ENCODE measurements at regions not wholly inside any gene's neighbourhood (a gene's known extent, or its start where the extent isn't known, plus 50 kb on each side); places are given as distances from the start of the nearest gene placed in this dataset.

DNA sequence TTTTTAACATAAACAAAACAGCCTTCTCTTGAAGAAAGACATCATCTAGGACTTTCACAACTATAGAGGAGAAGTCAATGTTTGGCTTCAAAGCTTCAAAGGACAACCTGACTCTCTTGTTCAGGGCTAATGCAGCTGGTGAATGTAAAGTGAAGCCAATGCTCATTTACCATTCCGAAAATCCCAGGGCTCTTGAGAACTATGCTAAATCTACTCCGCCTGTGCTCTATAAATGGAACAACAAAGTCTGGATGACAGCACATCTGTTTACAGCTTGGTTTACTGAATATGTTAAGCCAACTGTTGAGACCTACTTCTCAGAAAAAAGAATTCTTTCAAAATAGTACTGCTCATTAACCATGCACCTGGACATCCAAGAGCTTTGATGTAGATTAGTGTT is 259.8 kb upstream of the NR5A2 start:
- Mint-ChIP-seq H3K4me1 (ENCODE audit: low read depth) (no peaks in the 10 kb centered on the region), H3K9me3 (ENCODE audit: low read depth) (peaks cover 21% of the 10 kb centered on the region), H3K27me3 (no peaks in the 10 kb centered on the region), H3K27ac (no peak overlapping the region), H3K36me3 (ENCODE audit: insufficient read depth) (no peaks in the 10 kb centered on the region), H3K4me3 (ENCODE audit: low read depth) (no peak overlapping the region)
- TF ChIP-seq, protein P1, sequence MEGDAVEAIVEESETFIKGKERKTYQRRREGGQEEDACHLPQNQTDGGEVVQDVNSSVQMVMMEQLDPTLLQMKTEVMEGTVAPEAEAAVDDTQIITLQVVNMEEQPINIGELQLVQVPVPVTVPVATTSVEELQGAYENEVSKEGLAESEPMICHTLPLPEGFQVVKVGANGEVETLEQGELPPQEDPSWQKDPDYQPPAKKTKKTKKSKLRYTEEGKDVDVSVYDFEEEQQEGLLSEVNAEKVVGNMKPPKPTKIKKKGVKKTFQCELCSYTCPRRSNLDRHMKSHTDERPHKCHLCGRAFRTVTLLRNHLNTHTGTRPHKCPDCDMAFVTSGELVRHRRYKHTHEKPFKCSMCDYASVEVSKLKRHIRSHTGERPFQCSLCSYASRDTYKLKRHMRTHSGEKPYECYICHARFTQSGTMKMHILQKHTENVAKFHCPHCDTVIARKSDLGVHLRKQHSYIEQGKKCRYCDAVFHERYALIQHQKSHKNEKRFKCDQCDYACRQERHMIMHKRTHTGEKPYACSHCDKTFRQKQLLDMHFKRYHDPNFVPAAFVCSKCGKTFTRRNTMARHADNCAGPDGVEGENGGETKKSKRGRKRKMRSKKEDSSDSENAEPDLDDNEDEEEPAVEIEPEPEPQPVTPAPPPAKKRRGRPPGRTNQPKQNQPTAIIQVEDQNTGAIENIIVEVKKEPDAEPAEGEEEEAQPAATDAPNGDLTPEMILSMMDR (IDR thresholded peaks at IDR 0.05; ENCODE audit: unreplicated experiment), result no peak
- DNase-seq (ENCODE audit: low spot score, unreplicated experiment), result no peak

DNA sequence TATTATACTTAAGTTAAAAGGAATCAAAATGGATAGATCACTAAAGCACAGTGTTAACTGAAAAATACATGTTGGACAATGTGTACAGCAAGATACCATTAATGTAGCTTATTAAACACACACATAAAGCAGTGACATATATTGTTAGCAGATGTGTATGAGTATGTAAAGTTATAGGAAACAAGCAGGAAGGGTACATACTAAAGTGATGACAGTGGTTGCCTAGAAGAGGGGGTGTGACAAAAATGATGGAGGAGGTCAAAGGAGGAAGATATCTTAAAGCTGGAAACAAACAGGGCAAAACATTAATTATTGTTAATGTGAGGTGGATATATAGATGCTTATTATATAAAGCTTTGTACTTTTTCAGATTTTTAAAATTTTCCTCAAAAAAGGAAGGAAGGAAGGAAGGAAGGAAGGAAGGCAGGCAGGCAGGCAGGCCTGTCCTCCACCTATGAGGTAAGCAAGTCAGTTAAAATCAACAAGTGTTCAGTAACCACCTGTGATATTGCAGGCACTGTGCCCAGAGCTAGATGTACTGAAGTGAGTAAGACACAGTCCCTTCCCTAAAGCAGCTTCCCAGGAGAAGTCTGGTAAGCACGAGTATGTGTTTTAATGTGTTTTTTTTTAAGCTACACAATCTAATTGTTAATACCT is 252.9 kb upstream of the NR5A2 start:
- H3K9me3 Mint-ChIP-seq (ENCODE audit: low read depth), result peaks cover 3% of the 10 kb centered on the region
- DNase-seq (ENCODE audit: low spot score, unreplicated experiment), result no peak
- H3K4me3 Mint-ChIP-seq (ENCODE audit: low read depth), result no peak overlapping the region
- H3K27me3 Mint-ChIP-seq, result no peaks in the 10 kb centered on the region
- peaks cover 4% of the 10 kb centered on the region for H3K4me1 Mint-ChIP-seq (ENCODE audit: low read depth)
- no peak overlapping the region for H3K27ac Mint-ChIP-seq
- H3K36me3 Mint-ChIP-seq (ENCODE audit: insufficient read depth), result no peaks in the 10 kb centered on the region
- TF ChIP-seq, protein P1 (IDR thresholded peaks at IDR 0.05; ENCODE audit: unreplicated experiment), result no peak

DNA sequence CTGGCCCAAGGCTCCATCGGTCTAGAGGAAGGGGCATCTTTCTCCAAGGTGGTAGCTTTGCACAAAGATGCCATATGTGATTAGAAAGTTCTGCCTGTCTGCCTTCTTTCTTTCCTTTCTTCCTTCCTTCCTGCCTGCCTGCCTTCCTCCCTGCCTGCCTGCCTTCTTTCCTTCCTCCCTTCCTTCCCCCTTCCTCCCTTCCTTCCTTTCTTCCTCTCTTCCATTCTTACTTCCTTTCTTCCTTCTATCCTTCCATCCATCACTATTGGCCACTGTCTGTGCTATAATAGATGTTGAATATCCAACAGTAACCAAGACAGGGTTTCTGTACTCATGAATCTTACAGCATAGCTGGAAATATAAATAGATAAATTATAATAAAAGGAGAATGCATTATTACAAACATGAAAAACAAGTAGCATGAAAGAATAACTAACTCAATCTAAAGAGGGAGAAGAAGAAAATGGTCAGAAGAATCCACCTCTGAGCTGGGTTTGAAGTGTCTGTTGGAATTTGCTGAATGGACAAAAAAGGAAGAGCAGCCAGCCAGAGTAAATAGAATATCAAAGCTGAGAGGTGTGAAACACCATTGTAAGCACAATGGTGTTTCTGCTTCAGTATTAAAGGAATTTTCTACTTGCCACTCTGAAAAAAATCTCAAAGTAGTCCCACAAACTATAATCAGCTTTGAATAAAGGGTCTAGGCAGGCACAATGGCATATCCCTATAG is 250.6 kb upstream of the NR5A2 start:
- Mint-ChIP-seq H3K4me3 (ENCODE audit: low read depth) (no peak overlapping the region), H3K36me3 (ENCODE audit: insufficient read depth) (no peaks in the 10 kb centered on the region)

DNA sequence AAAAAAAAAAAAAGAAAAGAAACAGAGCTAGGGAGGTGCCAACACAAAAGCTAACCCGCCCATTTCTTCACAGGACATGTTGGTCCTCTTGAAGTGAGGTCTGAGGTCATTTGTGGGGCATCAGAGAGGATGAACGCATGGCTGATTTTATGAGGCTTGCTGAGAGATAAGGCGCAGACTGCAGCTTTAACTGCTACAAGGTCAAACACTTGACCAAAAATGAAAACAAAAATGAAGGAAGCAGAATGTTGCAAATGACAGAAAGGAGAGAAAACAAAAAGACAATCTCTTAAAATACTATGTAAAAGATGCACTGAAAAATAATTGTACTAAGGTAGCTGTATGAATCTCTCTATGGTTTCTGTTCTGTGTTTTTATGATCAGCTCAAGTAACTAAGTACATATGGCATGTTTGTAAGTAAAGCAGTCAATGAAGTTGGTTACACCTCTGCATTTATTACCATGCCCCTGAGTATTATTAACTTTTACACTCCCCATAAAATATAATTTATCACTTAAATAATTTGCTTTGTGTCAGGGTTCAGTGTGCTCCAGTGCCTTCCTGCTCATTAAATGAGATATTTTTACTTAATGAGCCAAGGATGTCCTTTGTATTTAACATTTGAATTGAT is 249.1 kb upstream of the NR5A2 start:
- H3K9me3 Mint-ChIP-seq (ENCODE audit: low read depth), result no peaks in the 10 kb centered on the region
- no peaks in the 10 kb centered on the region for H3K27me3 Mint-ChIP-seq
- no peak overlapping the region for H3K4me3 Mint-ChIP-seq (ENCODE audit: low read depth)
- DNase-seq (ENCODE audit: low spot score, unreplicated experiment), result no peak
- TF ChIP-seq, protein P1 (IDR thresholded peaks at IDR 0.05; ENCODE audit: unreplicated experiment), result no peak
- no peaks in the 10 kb centered on the region for H3K36me3 Mint-ChIP-seq (ENCODE audit: insufficient read depth)
- H3K4me1 Mint-ChIP-seq (ENCODE audit: low read depth), result peaks cover 6% of the 10 kb centered on the region
- H3K27ac Mint-ChIP-seq, result peak overlapping the region; percentile 5

More for the DNA sequence above, 250.6 kb upstream of the NR5A2 start:
- DNase-seq (ENCODE audit: low spot score, unreplicated experiment), result no peak
- no peak overlapping the region for H3K27ac Mint-ChIP-seq
- H3K4me1 Mint-ChIP-seq (ENCODE audit: low read depth), result peaks cover 6% of the 10 kb centered on the region
- H3K27me3 Mint-ChIP-seq, result no peaks in the 10 kb centered on the region
- H3K9me3 Mint-ChIP-seq (ENCODE audit: low read depth), result peaks cover 3% of the 10 kb centered on the region
- TF ChIP-seq, protein P1 (IDR thresholded peaks at IDR 0.05; ENCODE audit: unreplicated experiment), result no peak

DNA sequence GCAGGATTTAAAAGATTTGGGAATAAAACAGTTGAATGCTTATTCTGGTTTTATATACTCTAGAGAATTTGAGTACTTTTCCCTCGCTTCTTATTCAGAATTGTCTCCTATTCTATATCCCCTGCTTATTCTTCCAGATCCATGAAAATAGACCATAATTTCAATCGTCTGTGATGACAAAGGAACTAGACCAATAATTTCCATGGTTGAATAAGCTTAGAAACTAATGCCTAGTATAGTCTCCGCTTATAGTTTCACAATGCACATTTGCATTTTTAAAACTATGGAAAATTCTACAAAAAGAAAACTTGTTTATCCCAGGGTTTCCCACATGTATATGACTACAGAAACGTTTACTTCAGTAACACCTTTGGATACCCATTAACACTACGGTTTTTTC is 247.4 kb upstream of the NR5A2 start:
- no peaks in the 10 kb centered on the region for H3K27me3 Mint-ChIP-seq
- no peak for DNase-seq (ENCODE audit: low spot score, unreplicated experiment)
- H3K27ac Mint-ChIP-seq, result no peak overlapping the region
- no peaks in the 10 kb centered on the region for H3K9me3 Mint-ChIP-seq (ENCODE audit: low read depth)
- H3K4me1 Mint-ChIP-seq (ENCODE audit: low read depth), result peaks cover 8% of the 10 kb centered on the region
- no peaks in the 10 kb centered on the region for H3K36me3 Mint-ChIP-seq (ENCODE audit: insufficient read depth)
- TF ChIP-seq, protein P1 (IDR thresholded peaks at IDR 0.05; ENCODE audit: unreplicated experiment), result no peak
- H3K4me3 Mint-ChIP-seq (ENCODE audit: low read depth), result no peak overlapping the region
